Middle frontal gyrus (tissue), 1 donor: ENCODE measurements at regions not wholly inside any gene's neighbourhood (a gene's known extent, or its start where the extent isn't known, plus 50 kb on each side); places are given as distances from the start of the nearest gene placed in this dataset.

Experiments used
- DNase-seq: peaks from one replicate; pipeline ENCODE4 v3.0.0-alpha.2; 2015; ENCODE audit warnings: low spot score; ENCODE audit errors: extremely low spot score

DNA sequence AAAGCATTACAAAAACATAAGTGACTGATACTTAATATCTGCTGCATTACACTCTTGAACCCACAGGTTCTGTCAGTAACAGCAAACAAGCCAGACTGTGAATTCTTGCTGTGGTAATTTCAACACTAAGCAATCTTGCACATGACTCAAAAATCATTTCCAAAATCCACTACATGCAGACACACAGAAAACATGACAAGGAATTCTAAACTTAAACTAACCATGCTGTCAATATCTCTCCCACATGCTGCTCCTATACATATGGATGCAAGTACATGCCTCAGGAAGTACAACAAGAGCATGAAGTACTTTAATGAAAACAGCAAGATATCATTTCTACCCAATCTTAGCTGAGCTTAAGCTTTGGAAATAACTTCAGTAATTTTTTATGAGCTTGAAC is 890.2 kb upstream of the KCND2 start:
- DNase-seq: no peak

- DNase-seq: no peak
Measured at GRCh38 chr7:119395024-119395423, 878.0 kb upstream of the KCND2 start.

DNA sequence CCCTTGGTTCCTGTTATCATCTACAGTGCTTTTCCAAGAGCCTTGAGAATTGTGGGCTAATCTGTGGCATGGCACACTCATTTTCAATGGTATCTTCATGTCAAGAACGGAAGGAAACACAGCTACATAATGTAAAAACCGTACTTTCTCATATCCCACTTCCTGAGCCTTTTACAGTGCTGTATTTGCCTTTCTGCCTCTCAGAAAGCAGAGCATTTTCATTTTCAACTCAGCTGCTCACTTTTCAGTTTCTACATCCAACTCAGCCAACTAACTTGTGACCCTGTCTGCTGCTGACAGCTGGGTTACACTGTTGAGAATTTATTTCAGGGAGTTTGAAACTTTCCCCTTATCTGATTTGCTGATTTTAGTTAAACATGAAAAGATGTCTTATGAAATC is 875.8 kb upstream of the KCND2 start:
- no peak for DNase-seq

DNA sequence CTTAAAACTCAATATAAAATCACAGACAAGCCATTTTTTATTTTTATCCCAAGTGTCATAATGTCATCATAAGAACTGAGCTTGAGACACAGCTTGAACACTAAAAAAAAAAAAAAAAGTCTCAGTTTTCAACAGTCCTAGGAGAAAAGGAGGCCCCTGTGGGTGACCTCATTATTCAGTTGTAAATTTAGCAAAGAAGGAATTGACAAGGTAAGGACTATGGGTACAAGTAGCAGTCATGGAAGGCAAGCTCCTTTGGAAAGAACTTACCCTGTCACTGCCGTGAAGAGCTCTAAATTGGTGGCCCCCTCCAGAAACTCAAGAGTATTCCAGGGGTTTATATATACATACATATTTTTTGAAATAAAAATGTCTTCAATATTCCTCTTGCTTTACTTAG is 864.4 kb upstream of the KCND2 start:
- DNase-seq: no peak

DNA sequence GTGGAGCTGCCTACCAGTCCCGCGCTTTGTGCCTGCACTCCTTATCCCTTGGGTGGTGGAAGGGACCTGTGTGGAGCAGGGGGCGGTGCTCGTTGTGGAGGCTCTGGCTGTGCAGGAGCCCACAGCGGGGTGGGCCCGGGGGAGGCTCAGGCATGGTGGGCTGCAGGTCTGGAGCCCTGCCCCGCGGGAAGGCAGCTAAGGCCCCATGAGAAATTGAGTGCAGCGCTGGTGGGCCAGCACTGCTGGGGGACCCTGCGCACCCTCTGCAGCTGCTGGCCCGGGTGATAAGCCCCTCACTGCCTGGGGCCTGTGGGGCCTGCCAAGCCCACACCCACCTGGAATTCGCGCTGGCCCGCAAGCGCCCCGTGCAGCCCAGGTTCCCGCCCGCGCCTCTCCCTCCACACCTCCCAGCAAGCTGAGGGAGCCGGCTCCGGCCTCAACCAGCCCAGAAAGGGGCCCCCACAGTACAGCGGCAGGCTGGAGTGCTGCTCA is 859.6 kb upstream of the KCND2 start:
- DNase-seq: no peak

- DNase-seq: no peak
Measured at GRCh38 chr7:119415682-119416081, 857.3 kb upstream of the KCND2 start.

- DNase-seq: no peak
Measured at GRCh38 chr7:119421657-119422056, 851.3 kb upstream of the KCND2 start.

GRCh38 chr7:119436882-119437281 is 836.1 kb upstream of the KCND2 start:
- no peak for DNase-seq

DNA sequence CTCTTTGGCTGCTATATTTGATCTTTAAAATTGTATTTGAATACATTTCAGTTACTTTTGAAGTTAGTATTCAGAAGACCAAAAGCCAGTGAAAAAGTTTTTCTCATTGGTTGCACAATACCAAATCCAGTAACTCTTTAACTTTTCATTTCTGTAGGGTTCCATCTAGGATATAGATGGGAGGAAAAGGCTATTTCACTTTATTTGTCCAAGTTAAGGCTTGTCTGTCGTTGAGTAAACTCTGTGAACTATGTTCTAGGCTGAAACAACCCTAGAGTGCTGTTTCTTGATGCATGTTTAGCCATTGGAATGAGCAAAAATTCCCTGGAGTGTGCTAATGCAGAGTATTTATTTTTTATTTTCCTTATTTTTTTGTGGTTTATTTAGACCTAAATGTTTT is 834.7 kb upstream of the KCND2 start:
- DNase-seq: no peak

DNA sequence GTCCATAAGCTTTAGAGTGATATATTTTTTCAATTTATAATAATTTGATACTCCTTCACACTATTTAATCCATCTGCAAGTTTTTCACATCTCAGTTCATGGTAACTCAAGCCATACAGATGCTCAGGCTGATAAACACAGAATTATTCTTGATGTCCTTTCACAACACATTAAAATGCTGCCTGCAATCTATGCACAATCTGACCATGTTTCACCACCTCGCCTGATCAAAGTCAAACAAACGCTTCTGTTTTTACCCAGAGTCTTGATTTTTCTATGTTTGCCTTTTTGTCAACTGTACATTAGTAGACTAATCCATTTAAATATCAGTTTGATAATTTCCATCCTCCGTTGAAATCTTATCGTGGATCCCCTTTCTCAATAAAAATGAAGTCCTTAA is 833.8 kb upstream of the KCND2 start:
- DNase-seq: no peak

DNA sequence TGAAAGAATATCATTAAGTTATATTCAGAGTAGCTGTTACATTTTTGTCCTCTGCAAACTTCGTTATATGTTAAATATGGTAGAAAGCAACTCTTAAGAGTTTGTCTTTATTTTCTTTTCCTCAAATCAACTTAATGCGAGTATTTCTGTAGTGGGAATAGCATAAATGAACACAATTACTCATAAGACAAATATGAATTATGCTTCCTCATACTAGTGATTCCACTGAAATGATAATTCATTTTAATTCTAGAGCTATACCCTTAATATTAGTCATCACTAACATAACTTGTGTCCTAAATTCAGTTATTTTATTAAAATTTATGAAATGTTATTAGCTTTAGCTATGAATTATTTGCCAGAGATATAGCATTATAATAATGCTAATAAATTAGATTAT is 820.6 kb upstream of the KCND2 start:
- no peak for DNase-seq

- no peak for DNase-seq
Measured at GRCh38 chr7:119465798-119466305, 807.1 kb upstream of the KCND2 start.

GRCh38 chr7:119472408-119473038 is 800.5 kb upstream of the KCND2 start:
- no peak for DNase-seq

DNA sequence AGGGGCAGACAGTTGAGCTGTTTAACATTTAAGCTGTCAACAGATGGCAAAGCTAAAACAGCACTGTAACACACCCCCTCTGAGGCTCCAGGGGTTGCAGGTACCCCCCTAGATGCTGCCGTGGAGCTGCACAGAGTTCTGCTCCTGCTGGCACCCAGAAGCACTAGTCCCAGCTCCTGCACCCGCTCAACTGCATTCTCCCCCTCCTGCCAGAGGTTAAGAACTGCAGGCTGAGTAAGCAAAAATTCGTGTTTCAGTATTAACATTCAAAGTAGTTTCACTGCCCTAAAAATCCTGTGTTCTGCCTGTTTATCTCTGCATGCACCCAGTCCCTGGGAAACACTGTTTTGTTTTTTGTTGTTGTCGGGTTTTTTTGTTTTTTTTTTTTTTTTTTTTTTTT is 790.8 kb upstream of the KCND2 start:
- no peak for DNase-seq

DNA sequence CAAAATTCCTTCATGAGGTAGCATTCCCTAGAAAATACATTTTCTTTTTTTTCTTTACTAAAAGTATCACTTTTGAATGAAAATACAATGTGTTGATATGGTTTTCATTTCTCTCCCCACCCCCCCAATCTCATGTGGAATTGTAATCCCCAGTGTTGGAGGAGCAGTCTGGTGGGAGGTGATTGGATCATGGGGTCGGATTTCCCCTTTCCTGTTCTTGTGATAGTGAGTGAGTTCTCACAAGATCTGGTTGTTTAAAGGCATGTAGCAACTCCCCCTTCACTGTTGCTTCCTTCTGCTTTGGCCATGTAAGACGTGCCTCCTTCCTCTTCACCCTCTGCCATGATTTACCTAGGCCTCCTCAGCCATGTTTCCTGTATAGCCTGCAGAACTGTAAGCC is 790.3 kb upstream of the KCND2 start:
- DNase-seq: no peak

- DNase-seq: no peak
Measured at GRCh38 chr7:119483364-119483763, 789.6 kb upstream of the KCND2 start.

GRCh38 chr7:119514326-119514725 is 758.6 kb upstream of the KCND2 start:
- DNase-seq: no peak

GRCh38 chr7:119515214-119515613 is 757.8 kb upstream of the KCND2 start:
- no peak for DNase-seq

- DNase-seq: no peak
Measured at GRCh38 chr7:119515962-119516361, 757.0 kb upstream of the KCND2 start.

- DNase-seq: no peak
Measured at GRCh38 chr7:119522263-119522662, 750.7 kb upstream of the KCND2 start.

- no peak for DNase-seq
Measured at GRCh38 chr7:119522698-119523097, 750.3 kb upstream of the KCND2 start.

- no peak for DNase-seq
Measured at GRCh38 chr7:119545118-119545517, 727.9 kb upstream of the KCND2 start.

DNA sequence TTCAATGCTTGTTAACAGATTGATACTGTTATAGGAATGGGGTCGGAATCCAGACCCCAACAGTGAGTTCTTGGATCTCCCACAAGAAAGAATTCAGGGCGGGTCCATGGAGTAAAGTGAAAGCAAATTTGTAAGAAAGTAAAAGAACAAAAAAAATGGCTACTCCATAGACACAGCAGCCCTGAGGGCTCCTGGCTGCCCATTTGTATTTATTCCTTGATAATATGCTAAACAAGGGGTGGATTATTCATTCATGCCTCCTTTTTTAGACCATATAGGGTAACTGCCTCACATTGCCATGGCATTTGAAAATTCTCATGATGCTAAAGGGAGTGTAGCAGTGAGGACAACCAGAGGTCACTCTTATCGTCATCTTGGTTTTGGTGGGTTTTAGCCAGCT is 717.2 kb upstream of the KCND2 start:
- DNase-seq: no peak

DNA sequence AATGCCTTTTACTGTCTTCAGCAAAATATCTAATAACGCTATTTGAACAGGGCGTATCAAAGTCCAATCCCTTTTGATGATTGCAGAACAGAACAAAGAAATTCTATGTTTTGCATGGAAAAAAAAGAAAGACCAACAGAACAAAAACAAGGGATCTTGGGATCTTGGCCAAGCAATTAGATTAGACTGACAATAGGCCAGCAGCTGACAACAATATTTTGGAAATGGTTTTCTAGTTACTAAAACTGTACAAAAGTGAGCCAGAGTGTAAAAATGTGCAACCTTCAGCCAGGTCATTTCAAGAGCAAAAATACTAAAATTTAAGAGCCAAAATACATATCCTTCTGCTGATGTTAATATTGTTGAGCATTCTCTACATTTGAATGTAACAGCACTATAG is 716.5 kb upstream of the KCND2 start:
- DNase-seq: no peak
